Endothelial cell of umbilical vein (primary cell): ENCODE measurements at regions not wholly inside any gene's neighbourhood (a gene's known extent, or its start where the extent isn't known, plus 50 kb on each side); places are given as distances from the start of the nearest gene placed in this dataset.

ENCODE experiments used
- EZH2 ChIP-seq: IDR thresholded peaks from 2 replicates; pipeline ENCODE4 v1.6.1; 2012; ENCODE audit warnings: borderline replicate concordance, low read depth, mild to moderate bottlenecking, moderate library complexity, low read length, inconsistent platforms; ENCODE audit not compliant: severe bottlenecking
- FOS ChIP-seq: IDR thresholded peaks from 2 replicates; pipeline ENCODE4 v1.6.1; 2011; ENCODE audit warnings: mild to moderate bottlenecking, low read length, moderate library complexity, borderline replicate concordance; ENCODE audit not compliant: insufficient read depth
- GATA2 ChIP-seq: IDR thresholded peaks from 2 replicates; pipeline ENCODE4 v1.7.0; 2011; ENCODE audit warnings: low read depth, mild to moderate bottlenecking, moderate library complexity, mixed read lengths, low read length; ENCODE audit not compliant: insufficient read length, insufficient read depth
- MYC ChIP-seq: IDR thresholded peaks from one replicate; pipeline ENCODE4 v1.6.1; 2011; ENCODE audit warnings: mild to moderate bottlenecking, low read depth, low read length
- POLR2A ChIP-seq: IDR thresholded peaks from 2 replicates; pipeline ENCODE4 v1.6.1; 2012; ENCODE audit warnings: low read depth, mild to moderate bottlenecking, control low read depth, low read length
- POLR2AphosphoS5 ChIP-seq: IDR thresholded peaks from 2 replicates; pipeline ENCODE4 v1.6.1; 2012; ENCODE audit warnings: low read depth, mild to moderate bottlenecking, control low read depth, low read length, moderate library complexity; ENCODE audit not compliant: insufficient read depth
- TF ChIP-seq, protein P1 (sequence below), 2 donors: IDR thresholded peaks; 1 replicate in 1 of 2; 2 replicates in 1 of 2; pipeline ENCODE4 v1.5.1; 2011; ENCODE audit warnings: low read length in 2 of 2, mild to moderate bottlenecking in 2 of 2, moderate library complexity in 2 of 2, control low read depth in 1 of 2, inconsistent platforms in 1 of 2, low read depth in 1 of 2; ENCODE audit not compliant: insufficient read depth in 1 of 2; ENCODE audit errors: extremely low read depth in 1 of 2
- TF ChIP-seq, protein P2 (sequence below): IDR thresholded peaks from 2 replicates; pipeline ENCODE4 v1.6.1; 2011; ENCODE audit not compliant: insufficient read depth, insufficient read length

DNA sequence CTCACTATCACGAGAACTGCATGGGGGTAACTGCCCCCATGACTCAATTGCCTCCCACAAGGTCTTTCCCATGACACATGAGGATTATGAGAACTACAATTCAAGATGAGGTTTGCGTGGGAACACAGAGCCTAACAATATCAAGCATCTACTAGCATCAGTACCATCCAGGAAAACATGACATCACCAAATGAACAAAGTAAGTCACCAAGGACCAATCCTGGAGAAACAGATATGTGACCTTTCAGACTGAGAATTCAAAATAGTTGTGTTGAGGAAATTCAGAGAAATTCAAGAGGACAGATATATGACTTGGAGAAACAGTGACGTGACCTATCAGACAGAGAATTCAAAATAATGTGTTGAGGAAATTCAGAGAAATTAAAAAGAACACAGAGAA lies 65.8 kb upstream of the TMTC2 start:
- TF ChIP-seq POLR2A (no peak), FOS (no peak), EZH2 (no peak), MYC (no peak), POLR2AphosphoS5 (no peak), GATA2 (no peak)
- TF ChIP-seq, protein P1, sequence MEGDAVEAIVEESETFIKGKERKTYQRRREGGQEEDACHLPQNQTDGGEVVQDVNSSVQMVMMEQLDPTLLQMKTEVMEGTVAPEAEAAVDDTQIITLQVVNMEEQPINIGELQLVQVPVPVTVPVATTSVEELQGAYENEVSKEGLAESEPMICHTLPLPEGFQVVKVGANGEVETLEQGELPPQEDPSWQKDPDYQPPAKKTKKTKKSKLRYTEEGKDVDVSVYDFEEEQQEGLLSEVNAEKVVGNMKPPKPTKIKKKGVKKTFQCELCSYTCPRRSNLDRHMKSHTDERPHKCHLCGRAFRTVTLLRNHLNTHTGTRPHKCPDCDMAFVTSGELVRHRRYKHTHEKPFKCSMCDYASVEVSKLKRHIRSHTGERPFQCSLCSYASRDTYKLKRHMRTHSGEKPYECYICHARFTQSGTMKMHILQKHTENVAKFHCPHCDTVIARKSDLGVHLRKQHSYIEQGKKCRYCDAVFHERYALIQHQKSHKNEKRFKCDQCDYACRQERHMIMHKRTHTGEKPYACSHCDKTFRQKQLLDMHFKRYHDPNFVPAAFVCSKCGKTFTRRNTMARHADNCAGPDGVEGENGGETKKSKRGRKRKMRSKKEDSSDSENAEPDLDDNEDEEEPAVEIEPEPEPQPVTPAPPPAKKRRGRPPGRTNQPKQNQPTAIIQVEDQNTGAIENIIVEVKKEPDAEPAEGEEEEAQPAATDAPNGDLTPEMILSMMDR (IDR thresholded peaks at IDR 0.05; ENCODE audit: extremely low read depth in 1 of 2, insufficient read depth in 1 of 2, low read depth in 1 of 2, low read length in 2 of 2): no peak
- TF ChIP-seq, protein P2, sequence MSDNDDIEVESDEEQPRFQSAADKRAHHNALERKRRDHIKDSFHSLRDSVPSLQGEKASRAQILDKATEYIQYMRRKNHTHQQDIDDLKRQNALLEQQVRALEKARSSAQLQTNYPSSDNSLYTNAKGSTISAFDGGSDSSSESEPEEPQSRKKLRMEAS: no peak
